HL-60/S4 treated with retinoic acid at 250 ng/mL for 4 days and 3 days (cell line): ENCODE measurements at regions not wholly inside any gene's neighbourhood (a gene's known extent, or its start where the extent isn't known, plus 50 kb on each side); places are given as distances from the start of the nearest gene placed in this dataset.

ENCODE experiments used
- in situ Hi-C: fragments of 300-500 bp; cut with MboI; formaldehyde crosslinking; loops from 2 replicates; pipeline ENCODE4 v1.7.0; 2022; ENCODE audit warnings: low sequenced_read_pairs

GRCh38 chr18:45255197-45255890, 359.9 kb upstream of the SLC14A2 start:
- in situ Hi-C loops = no loop called here

- in situ Hi-C loops = no loop called here
Observed at GRCh38 chr18:45260125-45260524, 355.2 kb upstream of the SLC14A2 start.

- in situ Hi-C loops = no loop called here
Observed at GRCh38 chr18:45266023-45266422, 349.3 kb upstream of the SLC14A2 start.

GRCh38 chr18:45267622-45268021, 347.7 kb upstream of the SLC14A2 start:
- in situ Hi-C loops = no loop called here

- in situ Hi-C loops = no loop called here
Observed at GRCh38 chr18:45268583-45268982, 346.7 kb upstream of the SLC14A2 start.

- in situ Hi-C loops = no loop called here
Observed at GRCh38 chr18:45270289-45270771, 344.9 kb upstream of the SLC14A2 start.

- in situ Hi-C loops = no loop called here
Observed at GRCh38 chr18:45274026-45274425, 341.2 kb upstream of the SLC14A2 start.

- in situ Hi-C loops = no loop called here
Observed at GRCh38 chr18:45275367-45276113, 339.7 kb upstream of the SLC14A2 start.

- in situ Hi-C loops = no loop called here
Observed at GRCh38 chr18:45276878-45277277, 338.4 kb upstream of the SLC14A2 start.

- in situ Hi-C loops = no loop called here
Observed at GRCh38 chr18:45277908-45278307, 337.4 kb upstream of the SLC14A2 start.

- in situ Hi-C loops = no loop called here
Observed at GRCh38 chr18:45280481-45281276, 334.6 kb upstream of the SLC14A2 start.

GRCh38 chr18:45282101-45282812, 333.0 kb upstream of the SLC14A2 start:
- in situ Hi-C loops = no loop called here

- in situ Hi-C loops = no loop called here
Observed at GRCh38 chr18:45284174-45284573, 331.1 kb upstream of the SLC14A2 start.

GRCh38 chr18:45284851-45285250, 330.4 kb upstream of the SLC14A2 start:
- in situ Hi-C loops = no loop called here

- in situ Hi-C loops = no loop called here
Observed at GRCh38 chr18:45285251-45285650, 330.0 kb upstream of the SLC14A2 start.

GRCh38 chr18:45286431-45286830, 328.8 kb upstream of the SLC14A2 start:
- in situ Hi-C loops = no loop called here

- in situ Hi-C loops = no loop called here
Observed at GRCh38 chr18:45287531-45287930, 327.7 kb upstream of the SLC14A2 start.

- in situ Hi-C loops = no loop called here
Observed at GRCh38 chr18:45290364-45290763, 324.9 kb upstream of the SLC14A2 start.

- in situ Hi-C loops = no loop called here
Observed at GRCh38 chr18:45291621-45292615, 323.4 kb upstream of the SLC14A2 start.

GRCh38 chr18:45295388-45295787, 319.9 kb upstream of the SLC14A2 start:
- in situ Hi-C loops = no loop called here
